ENCODE measurements at regions not wholly inside any gene's neighbourhood (a gene's known extent, or its start where the extent isn't known, plus 50 kb on each side); places are given as distances from the start of the nearest gene placed in this dataset.

GRCh38 chr3:117471831-117472230 is 762.3 kb downstream of the TUSC7 start:
- TF ChIP-seq CTCF (IDR thresholded peaks at IDR 0.05; ENCODE audit: borderline replicate concordance, extremely low read depth, low read length, poor library complexity, severe bottlenecking) (no peak), EZH2 (IDR thresholded peaks at IDR 0.05; ENCODE audit: borderline replicate concordance, low read depth, low read length, severe bottlenecking) (no peak)
- Histone ChIP-seq H4K20me1 (ENCODE audit: insufficient read depth, low read length) (no peaks in the 10 kb centered on the region), H3K9me3 (ENCODE audit: insufficient read depth, low read length, severe bottlenecking) (no peaks in the 10 kb centered on the region), H3K4me1 (ENCODE audit: insufficient read depth, low read length) (no peaks in the 10 kb centered on the region), H3K27me3 (ENCODE audit: insufficient read depth, low read length, poor library complexity) (no peaks in the 10 kb centered on the region), H3K79me2 (ENCODE audit: insufficient read depth, low read length) (no peaks in the 10 kb centered on the region), H3K9ac (ENCODE audit: low read depth, low read length) (no peak overlapping the region), H3K4me2 (ENCODE audit: insufficient read depth, low read length) (no peak overlapping the region), H3K27ac (ENCODE audit: low read length) (no peak overlapping the region), H3K4me3 (ENCODE audit: low read depth in 1 of 2, low read length in 2 of 2) (no peak overlapping the region), H2AFZ (ENCODE audit: low read depth, low read length) (no peak overlapping the region), H3K36me3 (ENCODE audit: insufficient read depth, low read length) (no peaks in the 10 kb centered on the region)
- no peak for DNase-seq
- no peak for ATAC-seq (ENCODE audit: insufficient read depth, low read depth)

- H3K4me1 ChIP-seq (ENCODE audit: insufficient read depth, low read length) = no peaks in the 10 kb centered on the region
- no peak overlapping the region for H3K9ac ChIP-seq (ENCODE audit: low read depth, low read length)
- H3K27me3 ChIP-seq (ENCODE audit: insufficient read depth, low read length, poor library complexity) = no peaks in the 10 kb centered on the region
- no peaks in the 10 kb centered on the region for H3K9me3 ChIP-seq (ENCODE audit: insufficient read depth, low read length, severe bottlenecking)
- H3K79me2 ChIP-seq (ENCODE audit: insufficient read depth, low read length) = no peaks in the 10 kb centered on the region
- TF ChIP-seq EZH2 (IDR thresholded peaks at IDR 0.05; ENCODE audit: borderline replicate concordance, low read depth, low read length, severe bottlenecking) (no peak), CTCF (IDR thresholded peaks at IDR 0.05; ENCODE audit: borderline replicate concordance, extremely low read depth, low read length, poor library complexity, severe bottlenecking) (no peak)
- no peaks in the 10 kb centered on the region for H3K36me3 ChIP-seq (ENCODE audit: insufficient read depth, low read length)
- no peak overlapping the region for H3K4me3 ChIP-seq (ENCODE audit: low read depth in 1 of 2, low read length in 2 of 2)
- no peak for ATAC-seq (ENCODE audit: insufficient read depth, low read depth)
- no peak overlapping the region for H3K27ac ChIP-seq (ENCODE audit: low read length)
- no peak overlapping the region for H3K4me2 ChIP-seq (ENCODE audit: insufficient read depth, low read length)
- no peak overlapping the region for H2AFZ ChIP-seq (ENCODE audit: low read depth, low read length)
- no peak for DNase-seq
- H4K20me1 ChIP-seq (ENCODE audit: insufficient read depth, low read length) = no peaks in the 10 kb centered on the region
Observed at GRCh38 chr3:117473981-117474538, 764.5 kb downstream of the TUSC7 start.

- no peaks in the 10 kb centered on the region for H3K27me3 ChIP-seq (ENCODE audit: insufficient read depth, low read length, poor library complexity)
- H3K36me3 ChIP-seq (ENCODE audit: insufficient read depth, low read length) = no peaks in the 10 kb centered on the region
- no peaks in the 10 kb centered on the region for H3K9me3 ChIP-seq (ENCODE audit: insufficient read depth, low read length, severe bottlenecking)
- H3K4me1 ChIP-seq (ENCODE audit: insufficient read depth, low read length) = no peaks in the 10 kb centered on the region
- H3K9ac ChIP-seq (ENCODE audit: low read depth, low read length) = no peak overlapping the region
- H4K20me1 ChIP-seq (ENCODE audit: insufficient read depth, low read length) = no peaks in the 10 kb centered on the region
- TF ChIP-seq EZH2 (IDR thresholded peaks at IDR 0.05; ENCODE audit: borderline replicate concordance, low read depth, low read length, severe bottlenecking) (no peak), CTCF (IDR thresholded peaks at IDR 0.05; ENCODE audit: borderline replicate concordance, extremely low read depth, low read length, poor library complexity, severe bottlenecking) (no peak)
- ATAC-seq (ENCODE audit: insufficient read depth, low read depth) = no peak
- H2AFZ ChIP-seq (ENCODE audit: low read depth, low read length) = no peak overlapping the region
- no peak overlapping the region for H3K27ac ChIP-seq (ENCODE audit: low read length)
- no peak overlapping the region for H3K4me3 ChIP-seq (ENCODE audit: low read depth in 1 of 2, low read length in 2 of 2)
- H3K79me2 ChIP-seq (ENCODE audit: insufficient read depth, low read length) = no peaks in the 10 kb centered on the region
- H3K4me2 ChIP-seq (ENCODE audit: insufficient read depth, low read length) = no peak overlapping the region
- no peak for DNase-seq
Observed at GRCh38 chr3:117476572-117476971, 767.0 kb downstream of the TUSC7 start.
